HG03439 (cell line): ENCODE measurements at regions not wholly inside any gene's neighbourhood (a gene's known extent, or its start where the extent isn't known, plus 50 kb on each side); places are given as distances from the start of the nearest gene placed in this dataset.
"Not testable (repeated sequence)": the region's sequence is repeated elsewhere in the genome, so short reads cannot be mapped to it uniquely, and the experiment has no call there.

Experiments
- ATAC-seq: cut with Tn5 transposase; IDR thresholded peaks from one replicate; pipeline ENCODE4 v1.9.1; 2021; ENCODE audit warnings: mild to moderate bottlenecking, moderate library complexity; ENCODE audit not compliant: unreplicated experiment

GRCh38 chrX:150231368-150231767 is 131.7 kb upstream of the MAMLD1 start:
- ATAC-seq, result not testable (repeated sequence)

- ATAC-seq, result not testable (repeated sequence)
Observed at GRCh38 chrX:150232222-150232621, 130.9 kb upstream of the MAMLD1 start.

GRCh38 chrX:150234126-150234525 is 129.0 kb upstream of the MAMLD1 start:
- ATAC-seq, result no peak

GRCh38 chrX:150236327-150236726 is 126.8 kb upstream of the MAMLD1 start:
- no peak for ATAC-seq

DNA sequence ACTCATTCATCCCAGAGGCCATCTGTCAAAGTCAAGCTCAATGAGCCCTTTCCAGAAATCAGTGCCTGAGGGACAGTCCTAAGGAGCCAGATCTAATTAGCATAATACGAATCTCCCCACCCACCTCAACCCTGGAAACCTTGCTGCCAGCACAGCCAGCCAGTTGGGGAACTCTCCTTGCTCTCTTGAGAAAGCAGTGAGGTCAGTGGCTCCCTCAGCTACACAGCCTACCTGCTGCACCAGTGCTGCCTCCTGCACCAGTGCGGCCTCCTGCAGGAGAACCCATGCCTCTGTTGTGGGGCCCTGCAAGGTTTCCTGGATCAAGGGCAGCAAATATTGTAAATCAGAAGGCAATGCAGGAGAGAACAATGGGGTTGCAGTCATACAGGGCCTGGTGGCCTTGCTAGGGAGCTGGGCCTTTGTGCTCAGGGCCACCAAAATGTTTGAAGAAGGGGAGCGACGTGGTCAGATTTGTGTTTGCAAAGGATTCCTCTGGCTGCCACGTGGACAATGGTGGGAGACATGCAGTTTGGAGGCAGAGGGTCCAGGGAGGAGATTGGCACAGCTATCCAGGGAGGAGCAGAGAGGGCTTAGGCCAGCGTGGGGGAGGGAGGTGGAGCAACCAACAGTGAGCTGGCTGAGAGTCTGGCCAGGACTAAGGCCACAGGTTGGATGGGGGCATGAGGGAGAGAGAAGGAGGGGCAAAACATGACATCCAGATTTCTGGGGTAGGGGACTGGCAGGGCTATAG is 124.3 kb upstream of the MAMLD1 start:
- ATAC-seq, result no peak

DNA sequence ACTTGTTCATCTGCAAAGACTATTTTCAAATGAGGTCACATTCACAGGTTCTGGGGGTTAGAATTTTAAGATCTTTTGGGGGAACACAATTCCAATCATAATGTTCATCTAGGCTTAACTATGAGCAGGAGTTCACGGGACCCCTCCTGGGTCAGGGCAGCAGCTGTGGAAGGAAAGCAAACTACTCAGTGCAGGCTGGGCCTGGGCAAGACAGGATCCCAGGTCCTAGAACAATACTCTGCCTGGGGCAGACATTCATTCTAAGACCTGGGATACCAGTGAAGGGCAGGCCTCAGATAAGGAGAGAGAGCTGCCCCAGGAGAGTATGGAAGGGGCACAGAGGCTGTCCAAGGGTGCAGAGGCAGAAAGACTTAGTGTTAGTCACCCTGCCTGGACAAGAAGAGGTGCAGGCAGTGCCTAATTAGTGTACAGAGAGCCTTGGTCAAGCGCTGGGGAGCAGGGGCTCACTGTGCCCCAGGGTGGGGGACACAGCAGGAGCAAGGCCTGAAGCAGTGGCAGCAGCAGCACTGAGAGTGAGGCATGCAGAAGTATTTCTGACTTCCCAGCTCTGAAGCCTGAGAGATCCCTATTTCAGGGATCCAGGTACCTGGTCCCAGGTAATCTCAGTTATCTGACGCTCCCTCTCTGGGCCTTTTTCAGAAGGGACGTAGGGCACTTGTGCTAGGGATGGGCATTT is 123.0 kb upstream of the MAMLD1 start:
- no peak for ATAC-seq

DNA sequence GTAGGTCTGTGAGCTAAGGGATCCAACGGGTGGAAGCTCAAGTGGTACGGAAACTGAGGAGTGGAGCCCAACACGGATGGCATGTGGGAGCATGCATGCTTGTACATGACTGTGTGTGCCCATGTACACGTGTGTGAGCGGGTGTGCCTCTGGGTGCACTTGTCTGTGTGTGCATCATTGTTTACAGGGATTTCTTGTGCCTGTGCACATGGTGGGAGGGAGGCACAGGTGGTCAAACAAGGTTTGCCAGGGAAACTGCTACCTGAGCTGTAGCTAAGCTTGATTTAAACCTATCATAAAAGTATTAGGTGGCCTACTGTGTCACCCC is 122.5 kb upstream of the MAMLD1 start:
- no peak for ATAC-seq

GRCh38 chrX:150253959-150254620 is 109.0 kb upstream of the MAMLD1 start:
- ATAC-seq, result no peak

DNA sequence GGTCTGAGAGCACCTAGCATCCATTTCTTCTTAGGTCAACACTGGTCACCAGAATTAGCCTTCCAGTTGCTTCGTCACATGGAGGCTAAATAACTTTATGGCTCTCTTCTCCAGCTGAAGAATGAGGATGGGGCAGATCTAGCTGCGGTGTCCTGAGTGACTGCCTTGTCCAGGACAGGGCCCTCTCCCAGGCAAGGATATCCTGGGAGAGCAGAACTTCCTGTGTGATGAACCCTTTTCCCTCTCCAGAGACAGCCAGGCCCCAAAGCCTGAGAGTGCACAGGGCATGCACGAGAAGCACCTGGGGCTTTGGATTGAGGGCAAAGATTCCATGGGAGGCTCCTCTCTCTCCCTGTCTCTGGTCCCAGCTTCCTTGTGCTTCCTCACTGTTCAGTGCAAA is 108.2 kb upstream of the MAMLD1 start:
- no peak for ATAC-seq

DNA sequence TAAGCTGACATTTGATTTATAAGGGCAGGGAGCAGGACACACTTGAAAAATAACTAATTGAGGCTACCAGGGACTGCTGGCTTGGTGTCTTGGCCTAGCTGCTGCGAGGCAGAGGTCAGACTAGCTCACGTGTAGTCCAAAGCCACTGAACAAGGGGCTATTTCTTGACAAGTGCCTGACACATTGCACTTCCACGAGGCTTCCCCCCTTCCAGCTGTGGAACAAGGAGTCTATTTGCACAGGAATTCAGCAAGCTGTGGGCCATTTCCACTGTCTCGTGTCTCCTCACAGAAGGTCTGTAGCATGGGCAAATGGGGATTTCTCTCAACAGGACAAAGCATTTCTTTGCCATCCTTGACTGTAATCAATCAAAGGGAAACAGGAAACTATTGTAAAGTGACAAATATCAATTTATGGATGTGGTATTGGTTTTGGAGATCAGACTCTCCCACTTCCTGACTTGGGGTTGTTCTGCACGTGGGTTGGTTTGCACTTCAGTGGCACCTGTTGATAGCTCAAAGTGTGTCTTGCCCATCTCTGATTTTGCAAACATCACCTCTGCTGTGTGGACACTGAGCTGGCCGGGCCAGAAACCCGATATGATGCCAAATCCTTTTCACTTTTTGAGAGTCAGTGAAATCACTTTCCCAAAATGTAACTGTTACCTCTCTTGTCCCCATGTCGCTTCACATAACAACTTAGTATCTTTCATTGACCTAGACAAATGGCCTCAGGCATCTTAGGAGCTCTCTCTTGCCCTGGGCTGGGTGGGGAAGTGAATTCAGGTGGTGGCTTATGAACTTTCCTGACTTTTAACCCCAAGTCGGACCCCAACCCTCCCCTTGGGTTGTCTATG is 107.4 kb upstream of the MAMLD1 start:
- ATAC-seq, result no peak

DNA sequence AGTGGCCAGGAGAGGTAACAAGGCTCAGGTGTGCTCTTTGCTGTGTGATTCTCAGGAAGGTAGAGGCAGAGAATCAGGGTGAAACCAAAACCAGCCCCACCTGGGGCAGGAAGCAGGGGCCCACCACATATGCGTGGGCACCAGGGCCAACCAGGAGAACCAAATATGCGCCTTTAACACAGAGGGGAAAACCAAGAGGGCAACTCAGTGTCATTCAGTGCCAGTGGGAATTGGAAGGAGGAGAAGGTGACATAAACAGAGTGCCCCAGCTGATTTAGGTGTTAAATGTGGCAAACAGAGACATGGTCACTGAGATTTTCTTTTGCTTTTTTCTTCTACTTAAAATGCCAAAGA is 106.8 kb upstream of the MAMLD1 start:
- no peak for ATAC-seq

GRCh38 chrX:150257353-150258175 is 105.6 kb upstream of the MAMLD1 start:
- no peak for ATAC-seq

DNA sequence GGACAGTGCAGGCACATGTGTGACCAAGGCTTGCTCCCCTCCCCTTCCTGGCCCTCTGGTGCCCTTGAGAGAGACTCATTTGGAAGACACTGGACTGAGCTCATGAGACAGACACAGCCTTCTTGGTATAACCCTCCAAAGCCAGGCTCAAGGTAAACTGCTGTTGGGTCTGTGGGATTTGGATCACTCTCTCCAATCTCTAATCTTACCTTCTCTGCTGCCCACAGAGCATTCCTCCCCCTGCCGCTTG is 105.0 kb upstream of the MAMLD1 start:
- ATAC-seq, result no peak

GRCh38 chrX:150258463-150259430 is 104.4 kb upstream of the MAMLD1 start:
- no peak for ATAC-seq

DNA sequence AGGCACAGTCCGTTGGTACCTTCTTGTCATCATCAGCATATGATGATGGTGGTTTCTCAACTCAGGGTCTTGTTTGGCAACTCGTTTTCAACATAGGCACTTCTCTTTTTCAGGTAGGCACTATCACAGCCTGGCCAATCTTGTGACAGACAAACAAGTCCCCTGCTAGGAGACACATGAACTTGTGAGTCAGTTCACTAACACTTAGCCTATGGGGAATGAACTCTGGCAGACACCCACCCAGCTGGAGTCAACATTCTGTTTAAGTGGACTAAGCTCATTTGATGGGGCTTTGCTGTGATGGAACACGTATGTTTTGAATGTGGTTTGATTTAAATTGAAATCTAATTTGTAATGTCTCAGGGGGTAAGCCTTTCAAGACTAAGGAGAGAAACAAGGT is 100.7 kb upstream of the MAMLD1 start:
- ATAC-seq, result no peak

- ATAC-seq, result no peak
Observed at GRCh38 chrX:150268839-150269355, 94.2 kb upstream of the MAMLD1 start.

GRCh38 chrX:150269605-150270254 is 93.4 kb upstream of the MAMLD1 start:
- ATAC-seq, result no peak

DNA sequence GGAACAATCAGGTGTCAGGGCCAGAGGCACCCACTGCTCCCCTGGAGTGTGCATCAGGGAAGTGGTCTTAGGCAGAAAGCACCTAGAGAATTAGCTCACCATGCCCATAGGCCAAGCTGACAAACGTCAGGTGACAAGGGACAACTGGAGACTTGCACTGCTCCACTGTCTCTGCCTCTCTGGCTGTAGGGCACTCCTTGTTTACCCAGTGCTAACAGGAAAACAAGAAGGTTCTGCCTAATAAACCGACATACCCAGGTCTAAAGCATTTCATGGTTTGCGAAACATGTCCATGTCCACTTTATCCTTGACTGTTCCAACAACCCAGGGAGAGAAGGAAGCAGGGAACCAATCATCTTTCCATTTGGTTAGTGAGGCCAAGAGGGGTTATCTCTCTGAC is 92.5 kb upstream of the MAMLD1 start:
- ATAC-seq, result no peak
